Neutrophil (primary cell): ENCODE measurements at regions not wholly inside any gene's neighbourhood (a gene's known extent, or its start where the extent isn't known, plus 50 kb on each side); places are given as distances from the start of the nearest gene placed in this dataset.

Experiments used
- H3K27ac ChIP-seq: fragments of 200-600 bp; sonication (generic); 2 replicates; pipeline ENCODE4 v1.5.1; 2016; ENCODE audit warnings: mild to moderate bottlenecking, moderate library complexity
- H3K27me3 ChIP-seq: fragments of 200-600 bp; sonication (generic); 2 replicates; pipeline ENCODE4 v1.6.0; 2016; ENCODE audit warnings: mild to moderate bottlenecking
- H3K36me3 ChIP-seq: fragments of 200-600 bp; sonication (generic); 2 replicates; pipeline ENCODE4 v1.5.1; 2017
- H3K4me1 ChIP-seq, 2 experiments: fragments of 200-600 bp in 1 of 2; sonication (generic) in 1 of 2; 1 replicate in 1 of 2; 2 replicates in 1 of 2; pipeline versions ENCODE4 v1.5.1 to v1.6.1; 2013 to 2016; ENCODE audit warnings: low read depth in 1 of 2, low read length in 1 of 2, mild to moderate bottlenecking in 1 of 2, moderate library complexity in 1 of 2; ENCODE audit not compliant: control insufficient read depth in 1 of 2, insufficient read depth in 1 of 2
- H3K4me3 ChIP-seq, 2 experiments: fragments of 200-600 bp in 1 of 2; sonication (generic) in 1 of 2; 1 replicate in 1 of 2; 2 replicates in 1 of 2; pipeline ENCODE4 v1.5.1; 2013 to 2016; ENCODE audit warnings: low read depth in 1 of 2, low read length in 1 of 2, mild to moderate bottlenecking in 1 of 2, moderate library complexity in 1 of 2
- H3K9me3 ChIP-seq: fragments of 200-600 bp; sonication (generic); 2 replicates; pipeline ENCODE4 v1.5.1; 2016
- CTCF ChIP-seq: fragments of 200-600 bp; sonication (generic); IDR thresholded peaks from 2 replicates; pipeline ENCODE4 v1.5.1; 2016; ENCODE audit warnings: antibody characterized with exemption

DNA sequence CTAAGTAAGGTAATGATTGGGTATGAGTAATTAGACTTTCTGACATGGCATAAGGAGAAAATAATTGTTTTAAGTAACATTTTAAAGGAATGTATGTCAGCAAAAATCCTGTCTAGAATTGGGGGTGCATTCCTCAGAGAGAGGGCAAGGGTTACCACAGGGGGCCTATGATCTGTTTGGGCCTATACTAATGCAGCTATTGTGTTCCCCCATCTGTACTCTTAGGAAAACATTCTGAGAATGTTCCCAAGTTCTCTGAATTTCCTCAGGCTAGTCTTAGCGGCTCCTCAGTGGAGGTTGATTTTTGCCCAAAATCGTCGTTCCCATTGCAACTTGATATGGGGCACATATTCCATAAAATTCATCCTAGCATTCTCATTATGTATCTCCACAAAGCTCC, 1216.4 kb upstream of the GBE1 start:
- H3K27ac ChIP-seq = no peak overlapping the region
- H3K36me3 ChIP-seq = no peaks in the 10 kb centered on the region
- no peak for TF ChIP-seq CTCF
- no peaks in the 10 kb centered on the region for H3K27me3 ChIP-seq
- H3K4me3 ChIP-seq = no peak overlapping the region
- H3K9me3 ChIP-seq = no peaks in the 10 kb centered on the region
- no peaks in the 10 kb centered on the region for H3K4me1 ChIP-seq

DNA sequence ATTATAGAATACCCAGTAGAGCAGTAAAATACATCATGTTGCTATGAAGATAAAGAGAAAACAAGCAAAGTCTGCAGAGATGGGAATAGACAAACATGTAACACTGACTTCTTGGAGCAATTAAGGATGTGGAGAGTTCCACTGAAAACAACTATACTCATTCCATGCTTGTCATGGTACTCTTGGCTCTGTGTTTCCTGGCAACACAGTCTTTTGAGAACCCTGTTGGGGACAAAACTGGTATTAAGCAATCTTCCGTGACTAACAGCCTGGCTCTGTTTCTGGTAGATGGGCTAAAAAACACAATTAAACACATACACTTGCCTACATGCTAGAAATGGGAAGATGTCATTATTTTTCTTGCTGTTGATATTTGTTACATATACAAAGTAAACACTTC, 1212.3 kb upstream of the GBE1 start:
- Histone ChIP-seq H3K9me3 (no peaks in the 10 kb centered on the region), H3K27me3 (no peaks in the 10 kb centered on the region), H3K4me3 (no peak overlapping the region), H3K36me3 (no peaks in the 10 kb centered on the region), H3K27ac (no peak overlapping the region), H3K4me1 (no peaks in the 10 kb centered on the region)
- TF ChIP-seq CTCF = no peak

DNA sequence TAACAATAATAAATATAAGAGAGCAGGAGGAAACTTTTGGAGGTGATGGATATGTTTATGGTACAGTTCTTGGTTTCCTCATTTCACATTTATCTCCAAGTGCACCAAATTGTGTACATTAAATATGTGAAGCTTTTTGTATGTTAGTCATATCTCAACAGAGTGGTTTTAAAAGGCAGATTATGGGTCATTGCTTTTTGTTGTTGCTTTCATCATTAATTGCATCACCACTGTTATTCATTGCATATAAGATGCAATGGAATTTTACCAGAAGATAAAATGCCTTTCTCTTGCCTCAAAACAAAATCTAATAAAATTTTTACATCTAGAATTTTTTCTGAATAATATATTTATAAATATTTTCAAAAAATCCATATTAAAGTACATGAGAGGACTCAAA, 1198.9 kb upstream of the GBE1 start:
- no peak for TF ChIP-seq CTCF
- H3K9me3 ChIP-seq = no peaks in the 10 kb centered on the region
- H3K4me3 ChIP-seq = no peak overlapping the region
- no peaks in the 10 kb centered on the region for H3K36me3 ChIP-seq
- no peak overlapping the region for H3K27ac ChIP-seq
- no peaks in the 10 kb centered on the region for H3K4me1 ChIP-seq
- H3K27me3 ChIP-seq = no peaks in the 10 kb centered on the region

- Histone ChIP-seq H3K36me3 (no peaks in the 10 kb centered on the region), H3K27ac (no peak overlapping the region), H3K4me1 (no peaks in the 10 kb centered on the region), H3K9me3 (no peaks in the 10 kb centered on the region), H3K27me3 (no peaks in the 10 kb centered on the region), H3K4me3 (no peak overlapping the region)
- no peak for TF ChIP-seq CTCF
Observed at GRCh38 chr3:82957696-82958095, 1196.3 kb upstream of the GBE1 start.

GRCh38 chr3:82957079-82957478, 1195.6 kb upstream of the GBE1 start:
- Histone ChIP-seq H3K4me1 (no peaks in the 10 kb centered on the region), H3K27ac (no peak overlapping the region), H3K4me3 (no peak overlapping the region), H3K36me3 (no peaks in the 10 kb centered on the region), H3K27me3 (no peaks in the 10 kb centered on the region), H3K9me3 (no peaks in the 10 kb centered on the region)
- TF ChIP-seq CTCF = no peak

DNA sequence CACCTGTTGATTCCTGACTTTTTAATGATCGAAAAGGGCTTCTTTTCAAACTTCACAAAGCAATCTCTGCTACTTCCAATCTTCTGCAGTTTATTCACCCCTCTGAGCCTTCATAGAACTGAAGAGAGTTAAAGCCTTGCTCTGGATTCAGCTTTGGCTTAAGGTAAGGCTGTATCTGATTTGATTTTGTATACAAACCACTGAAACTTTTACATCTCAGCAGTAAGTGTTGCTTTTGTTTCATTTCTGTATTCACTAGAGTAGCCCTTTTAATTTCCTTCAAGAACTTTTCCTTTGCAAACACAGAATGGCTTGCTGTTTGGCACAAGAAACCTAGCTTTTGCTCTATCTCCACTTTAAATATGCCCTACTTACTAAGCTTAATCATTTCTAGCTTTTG, 1193.0 kb upstream of the GBE1 start:
- Histone ChIP-seq H3K27ac (no peak overlapping the region), H3K36me3 (no peaks in the 10 kb centered on the region), H3K4me3 (no peak overlapping the region), H3K9me3 (no peaks in the 10 kb centered on the region), H3K4me1 (no peaks in the 10 kb centered on the region), H3K27me3 (no peaks in the 10 kb centered on the region)
- TF ChIP-seq CTCF = no peak
